AG09319 (cell line): ENCODE measurements at regions not wholly inside any gene's neighbourhood (a gene's known extent, or its start where the extent isn't known, plus 50 kb on each side); places are given as distances from the start of the nearest gene placed in this dataset.

ENCODE experiments used
- DNase-seq: peaks from one replicate; pipeline ENCODE4 v3.0.0-alpha.2; 2010; ENCODE audit warnings: low read depth; ENCODE audit errors: extremely low read depth
- CTCF ChIP-seq: IDR thresholded peaks from 2 replicates; pipeline ENCODE4 v1.5.1; 2011; ENCODE audit warnings: low read depth, mild to moderate bottlenecking, inconsistent platforms, low read length, moderate library complexity

- no peak for DNase-seq
Measured at GRCh38 chr6:19331089-19331488, 506.1 kb upstream of the ID4 start.

GRCh38 chr6:19332806-19333460 lies 504.2 kb upstream of the ID4 start:
- DNase-seq: no peak
- TF ChIP-seq CTCF: no peak

More at GRCh38 chr6:19331089-19331488, 506.1 kb upstream of the ID4 start:
- no peak for TF ChIP-seq CTCF

GRCh38 chr6:19333936-19334335 lies 503.2 kb upstream of the ID4 start:
- no peak for TF ChIP-seq CTCF
- no peak for DNase-seq

GRCh38 chr6:19336579-19336978 lies 500.6 kb upstream of the ID4 start:
- no peak for TF ChIP-seq CTCF
- DNase-seq: no peak

- TF ChIP-seq CTCF: no peak
- DNase-seq: no peak
Measured at GRCh38 chr6:19337101-19337500, 500.1 kb upstream of the ID4 start.

GRCh38 chr6:19342616-19343015 lies 494.6 kb upstream of the ID4 start:
- no peak for TF ChIP-seq CTCF
- no peak for DNase-seq

GRCh38 chr6:19349429-19349828 lies 487.7 kb upstream of the ID4 start:
- no peak for TF ChIP-seq CTCF
- DNase-seq: no peak
